Keratinocyte (primary cell): ENCODE measurements at regions not wholly inside any gene's neighbourhood (a gene's known extent, or its start where the extent isn't known, plus 50 kb on each side); places are given as distances from the start of the nearest gene placed in this dataset.

Experiments
- DNase-seq: peaks from one replicate; pipeline ENCODE4 v3.0.0-alpha.2; 2011; ENCODE audit warnings: low read depth, missing footprints, low spot score
- FAIRE-seq: peaks from 2 replicates; lab custom pipeline; 2011; peaks lifted over from hg19 to GRCh38; lab: Jason Lieb, UNC
- H2AFZ ChIP-seq: 2 replicates; pipeline ENCODE4 v1.6.0; 2012; ENCODE audit warnings: low read length, control low read depth, inconsistent platforms; ENCODE audit not compliant: control insufficient read depth
- H3K27ac ChIP-seq: 2 replicates; pipeline ENCODE4 v1.5.1; 2011; ENCODE audit warnings: low read length; ENCODE audit not compliant: control insufficient read depth, insufficient read depth
- H3K27me3 ChIP-seq: 3 replicates; pipeline ENCODE4 v1.6.0; 2011; ENCODE audit warnings: low read length; ENCODE audit not compliant: control insufficient read depth, insufficient read depth; ENCODE audit errors: extremely low read depth
- H3K36me3 ChIP-seq, 2 experiments: 2 replicates in 1 of 2; 3 replicates in 1 of 2; pipeline ENCODE4 v1.5.1; 2011; ENCODE audit warnings: low read length in 2 of 2, mild to moderate bottlenecking in 1 of 2; ENCODE audit not compliant: control insufficient read depth in 2 of 2, insufficient read depth in 2 of 2; ENCODE audit errors: extremely low read depth in 1 of 2
- H3K4me1 ChIP-seq: 3 replicates; pipeline ENCODE4 v1.5.1; 2011; ENCODE audit warnings: low read length; ENCODE audit not compliant: control insufficient read depth, insufficient read depth; ENCODE audit errors: extremely low read depth
- H3K4me2 ChIP-seq: 3 replicates; pipeline ENCODE4 v1.6.0; 2011; ENCODE audit warnings: low read depth, low read length; ENCODE audit not compliant: control insufficient read depth, insufficient read depth; ENCODE audit errors: extremely low read depth
- H3K4me3 ChIP-seq, 3 experiments: fragments of 200-600 bp in 1 of 3; sonication (generic) in 1 of 3; 2 replicates in 2 of 3; 3 replicates in 1 of 3; pipeline ENCODE4 v1.5.1; 2011 to 2016; ENCODE audit warnings: low read length in 3 of 3, mild to moderate bottlenecking in 3 of 3, control low read depth in 2 of 3, inconsistent platforms in 1 of 3, low read depth in 1 of 3, mixed read lengths in 1 of 3, mixed run types in 1 of 3, moderate library complexity in 1 of 3; ENCODE audit not compliant: control insufficient read depth in 2 of 3, insufficient read depth in 2 of 3; ENCODE audit errors: extremely low read depth in 1 of 3
- H3K79me2 ChIP-seq: 2 replicates; pipeline ENCODE4 v1.6.0; 2012; ENCODE audit warnings: low read length; ENCODE audit not compliant: control insufficient read depth, insufficient read depth
- H3K9ac ChIP-seq: 3 replicates; pipeline ENCODE4 v1.6.0; 2011; ENCODE audit warnings: low read length; ENCODE audit not compliant: control insufficient read depth, insufficient read depth; ENCODE audit errors: extremely low read depth
- H3K9me1 ChIP-seq: 3 replicates; pipeline ENCODE4 v1.6.0; 2011; ENCODE audit warnings: low read length; ENCODE audit not compliant: control insufficient read depth, insufficient read depth; ENCODE audit errors: extremely low read depth
- H3K9me3 ChIP-seq: 2 replicates; pipeline ENCODE4 v1.5.1; 2012; ENCODE audit warnings: low read depth, low read length; ENCODE audit not compliant: control insufficient read depth
- H4K20me1 ChIP-seq: 3 replicates; pipeline ENCODE4 v1.6.0; 2011; ENCODE audit warnings: low read length; ENCODE audit not compliant: control insufficient read depth, insufficient read depth; ENCODE audit errors: extremely low read depth
- CTCF ChIP-seq, 3 experiments: IDR thresholded peaks in 1 of 3; conservative IDR thresholded peaks in 1 of 3; optimal IDR thresholded peaks in 1 of 3; 2 replicates in 2 of 3; 3 replicates in 1 of 3; pipeline versions ENCODE3 to v1.5.1; 2011; ENCODE audit warnings: low read length in 3 of 3, mild to moderate bottlenecking in 3 of 3, moderate library complexity in 2 of 3, control low read depth in 1 of 3, inconsistent platforms in 1 of 3; ENCODE audit not compliant: insufficient read depth in 2 of 3; ENCODE audit errors: extremely low read depth in 1 of 3
- EZH2 ChIP-seq: IDR thresholded peaks from one replicate; pipeline ENCODE4 v1.6.1; 2012; ENCODE audit warnings: inconsistent platforms, mild to moderate bottlenecking, low read length, moderate library complexity
- dilution Hi-C: fragments of 300-500 bp; cut with MboI; formaldehyde crosslinking; loops from one replicate; pipeline ENCODE4 v1.7.0; 2020; ENCODE audit warnings: low sequenced_read_pairs; ENCODE audit not compliant: extremely low pct_ligation_motif_present

DNA sequence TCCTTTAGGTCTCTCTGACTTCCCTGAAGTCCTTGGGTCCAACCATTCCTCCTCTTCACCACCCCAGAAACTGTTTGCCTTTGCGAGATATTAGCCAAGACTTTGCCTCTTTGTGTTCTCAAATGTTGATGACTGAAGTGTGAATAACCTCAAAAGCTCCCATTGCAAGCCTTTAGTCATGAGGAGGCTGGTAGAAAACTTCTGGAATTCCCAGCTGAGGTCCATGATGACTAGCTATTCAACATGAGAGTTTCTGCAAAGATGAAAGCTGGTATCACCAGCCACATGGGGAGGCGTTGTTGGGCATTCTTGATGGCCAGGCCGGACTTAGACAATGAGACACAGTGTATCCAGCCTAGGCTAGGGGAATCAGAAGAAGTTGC is 111.7 kb downstream of the TBX5 start:
- DNase-seq = no peak
- H3K79me2 ChIP-seq = no peaks in the 10 kb centered on the region
- no peak overlapping the region for H3K9ac ChIP-seq
- no peak overlapping the region for H3K4me2 ChIP-seq
- H3K4me1 ChIP-seq = no peaks in the 10 kb centered on the region
- no peak for FAIRE-seq
- no peaks in the 10 kb centered on the region for H4K20me1 ChIP-seq
- dilution Hi-C loops = no loop called here
- no peak overlapping the region for H3K4me3 ChIP-seq
- no peak overlapping the region for H2AFZ ChIP-seq
- TF ChIP-seq CTCF (optimal IDR thresholded peaks at IDR 0.05 in 1 of 3, IDR thresholded peaks at IDR 0.05 in 1 of 3, conservative IDR thresholded peaks at IDR 0.05 in 1 of 3; ENCODE audit: extremely low read depth in 1 of 3, insufficient read depth in 2 of 3, low read length in 3 of 3) (no peak), EZH2 (no peak)
- H3K27ac ChIP-seq = no peak overlapping the region
- H3K9me3 ChIP-seq = no peaks in the 10 kb centered on the region
- no peaks in the 10 kb centered on the region for H3K27me3 ChIP-seq
- H3K9me1 ChIP-seq = no peaks in the 10 kb centered on the region
- H3K36me3 ChIP-seq = no peaks in the 10 kb centered on the region

GRCh38 chr12:114293571-114294302 is 112.2 kb downstream of the TBX5 start:
- no peaks in the 10 kb centered on the region for H3K9me1 ChIP-seq
- TF ChIP-seq CTCF (optimal IDR thresholded peaks at IDR 0.05 in 1 of 3, IDR thresholded peaks at IDR 0.05 in 1 of 3, conservative IDR thresholded peaks at IDR 0.05 in 1 of 3; ENCODE audit: extremely low read depth in 1 of 3, insufficient read depth in 2 of 3, low read length in 3 of 3) = no peak
- no peak for TF ChIP-seq EZH2
- no peaks in the 10 kb centered on the region for H4K20me1 ChIP-seq
- dilution Hi-C loops = no loop called here
- no peak overlapping the region for H3K27ac ChIP-seq
- no peaks in the 10 kb centered on the region for H3K9me3 ChIP-seq
- H3K79me2 ChIP-seq = no peaks in the 10 kb centered on the region
- H3K36me3 ChIP-seq = no peaks in the 10 kb centered on the region
- DNase-seq = no peak
- no peak for FAIRE-seq
- no peak overlapping the region for H3K4me2 ChIP-seq
- no peaks in the 10 kb centered on the region for H3K27me3 ChIP-seq
- H3K4me3 ChIP-seq = no peak overlapping the region
- H3K9ac ChIP-seq = no peak overlapping the region
- no peaks in the 10 kb centered on the region for H3K4me1 ChIP-seq
- H2AFZ ChIP-seq = no peak overlapping the region
